ENCODE measurements at regions not wholly inside any gene's neighbourhood (a gene's known extent, or its start where the extent isn't known, plus 50 kb on each side); places are given as distances from the start of the nearest gene placed in this dataset.

DNA sequence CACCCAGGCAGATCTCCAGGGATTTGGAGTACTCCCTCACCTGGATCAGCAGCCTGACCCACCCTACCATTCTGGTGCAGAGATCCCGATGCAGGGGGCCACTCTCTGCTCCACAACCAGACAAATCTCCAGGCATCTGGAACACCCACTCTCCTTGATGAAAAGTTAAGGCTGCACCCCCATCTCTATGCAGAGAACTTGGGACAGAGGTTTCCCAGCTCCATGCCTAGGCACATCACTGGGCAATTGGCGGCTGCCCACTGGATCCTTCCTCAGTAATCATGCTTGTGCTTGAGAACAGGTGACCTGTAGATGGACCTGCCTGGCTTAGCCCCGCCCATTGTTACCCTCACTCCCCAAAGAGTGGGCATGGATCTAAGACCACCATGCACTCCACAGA is 624.9 kb downstream of the CBLN2 start:
- TF ChIP-seq GATA2 (IDR thresholded peaks at IDR 0.05; ENCODE audit: low read depth, low read length) (no peak), GATA3 (IDR thresholded peaks at IDR 0.05; ENCODE audit: low read depth, low read length) (no peak)

DNA sequence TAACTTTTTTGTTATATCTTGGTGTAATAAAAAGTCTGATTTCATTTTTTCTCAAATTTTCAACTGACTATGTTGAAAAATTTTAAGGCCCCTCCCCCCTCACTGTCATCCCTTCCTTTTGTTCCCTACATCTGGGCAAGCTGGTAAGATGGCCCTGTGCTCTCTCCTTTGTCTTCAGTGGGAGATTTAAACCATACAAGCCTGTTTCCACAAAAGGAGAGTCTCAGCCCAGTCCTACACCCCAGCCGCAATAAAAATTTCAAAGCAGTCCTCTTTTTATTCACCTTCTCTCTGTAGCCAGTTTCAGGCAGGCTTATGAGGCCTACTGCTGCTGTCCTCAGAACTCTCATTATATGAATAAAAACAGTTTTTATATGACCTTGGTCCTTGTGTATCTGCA is 630.5 kb downstream of the CBLN2 start:
- TF ChIP-seq GATA2 (IDR thresholded peaks at IDR 0.05; ENCODE audit: low read depth, low read length) (no peak), GATA3 (IDR thresholded peaks at IDR 0.05; ENCODE audit: low read depth, low read length) (no peak)

DNA sequence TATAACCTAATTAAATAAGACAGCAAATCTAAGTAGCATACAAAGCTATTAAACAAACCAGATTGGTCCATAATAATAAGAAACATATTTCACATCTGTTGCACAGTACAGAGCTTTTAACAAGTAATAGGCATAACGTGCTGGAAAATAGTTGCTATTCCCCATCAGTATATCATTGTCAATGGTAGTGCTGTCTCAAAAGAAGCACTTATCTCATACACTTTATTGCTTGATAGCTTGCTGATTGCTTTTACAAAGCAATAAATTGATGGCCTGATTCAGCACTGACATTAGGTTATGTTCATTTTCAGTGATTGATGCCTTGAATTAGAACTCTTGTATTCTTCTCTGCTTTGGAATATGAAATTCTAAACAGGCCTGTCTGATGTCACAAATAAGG is 641.7 kb downstream of the CBLN2 start:
- peak; percentile 89 for TF ChIP-seq GATA3 (IDR thresholded peaks at IDR 0.05; ENCODE audit: low read depth, low read length)
- TF ChIP-seq GATA2 (IDR thresholded peaks at IDR 0.05; ENCODE audit: low read depth, low read length), result peak; percentile 70

DNA sequence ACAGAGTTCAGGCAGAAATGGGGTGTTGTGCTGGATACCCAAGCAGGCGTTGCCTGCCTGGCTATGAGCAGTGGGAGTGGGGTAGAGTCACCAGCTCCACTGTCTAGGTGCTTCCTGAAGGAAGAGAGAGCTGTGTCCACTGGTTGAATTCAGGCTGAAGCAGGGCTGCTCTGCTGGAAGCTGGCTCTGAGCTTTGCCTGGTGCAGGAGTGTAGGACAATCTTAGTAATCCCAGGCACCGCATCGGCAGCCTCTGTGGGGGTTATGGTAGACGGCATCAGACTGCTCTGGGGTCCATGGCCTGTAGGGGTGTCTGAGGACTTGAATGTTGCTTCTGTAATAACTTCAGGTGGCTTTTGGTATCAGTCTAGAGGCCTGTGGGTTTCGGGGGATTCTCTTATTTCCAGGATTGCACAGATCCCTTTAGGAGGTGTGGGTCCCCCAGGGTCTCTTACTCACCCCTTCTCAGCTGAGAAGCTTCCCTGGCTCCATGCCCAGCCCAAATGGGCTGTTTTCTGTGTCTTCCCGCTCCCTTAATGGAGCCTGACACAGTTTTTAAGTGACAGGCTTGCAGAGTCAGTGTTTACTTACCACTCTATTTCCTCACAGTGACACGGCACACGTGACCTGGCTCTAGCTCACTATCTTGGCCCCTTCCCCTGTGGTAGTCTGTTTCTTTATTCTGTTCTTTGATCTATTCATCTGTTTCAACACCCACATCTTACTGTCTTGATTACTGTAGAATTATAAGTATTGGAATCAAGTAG is 644.3 kb downstream of the CBLN2 start:
- TF ChIP-seq GATA3 (IDR thresholded peaks at IDR 0.05; ENCODE audit: low read depth, low read length), result no peak
- TF ChIP-seq GATA2 (IDR thresholded peaks at IDR 0.05; ENCODE audit: low read depth, low read length), result peak; percentile 18; the same call in 1 of the 2 replicates

DNA sequence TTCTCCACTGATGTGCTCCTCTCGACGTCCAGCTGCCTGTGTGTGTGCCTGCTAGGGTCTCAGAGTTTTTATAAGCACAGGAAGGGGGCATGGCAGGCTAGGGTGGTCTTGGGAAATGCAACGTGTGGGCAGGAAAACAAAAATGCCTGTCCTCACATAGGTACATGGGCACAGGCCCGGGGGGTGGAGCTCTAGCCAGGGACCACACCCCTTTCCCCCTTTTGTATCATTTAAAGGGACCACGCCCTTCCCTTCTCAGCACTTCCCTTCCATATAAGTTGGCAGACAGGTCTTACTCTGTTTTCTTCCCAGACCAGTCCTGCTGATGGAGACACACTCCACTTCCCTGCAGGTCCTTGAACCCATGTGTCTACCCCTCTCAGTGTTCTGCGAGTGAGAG is 645.0 kb downstream of the CBLN2 start:
- TF ChIP-seq GATA3 (IDR thresholded peaks at IDR 0.05; ENCODE audit: low read depth, low read length) (no peak), GATA2 (IDR thresholded peaks at IDR 0.05; ENCODE audit: low read depth, low read length) (no peak)

DNA sequence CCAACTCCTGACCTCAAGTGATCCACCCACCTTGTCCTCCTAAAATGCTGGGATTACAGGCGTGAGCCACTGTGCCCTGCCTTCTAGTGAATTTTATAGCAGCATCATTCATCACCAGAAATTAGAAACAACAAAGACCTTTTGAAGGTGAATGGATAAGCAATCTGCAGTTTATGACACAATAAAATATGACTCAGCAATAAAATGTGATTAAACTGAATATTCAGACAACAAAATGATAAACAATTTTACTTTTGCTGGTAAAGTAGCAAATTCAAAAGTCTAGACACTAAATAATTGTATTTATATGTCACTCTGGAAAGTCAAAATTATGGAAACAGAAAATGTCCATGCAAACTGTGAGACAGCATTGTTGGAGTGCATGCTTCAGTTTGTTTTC is 656.6 kb downstream of the CBLN2 start:
- TF ChIP-seq GATA3 (IDR thresholded peaks at IDR 0.05; ENCODE audit: low read depth, low read length) (no peak), GATA2 (IDR thresholded peaks at IDR 0.05; ENCODE audit: low read depth, low read length) (no peak)

DNA sequence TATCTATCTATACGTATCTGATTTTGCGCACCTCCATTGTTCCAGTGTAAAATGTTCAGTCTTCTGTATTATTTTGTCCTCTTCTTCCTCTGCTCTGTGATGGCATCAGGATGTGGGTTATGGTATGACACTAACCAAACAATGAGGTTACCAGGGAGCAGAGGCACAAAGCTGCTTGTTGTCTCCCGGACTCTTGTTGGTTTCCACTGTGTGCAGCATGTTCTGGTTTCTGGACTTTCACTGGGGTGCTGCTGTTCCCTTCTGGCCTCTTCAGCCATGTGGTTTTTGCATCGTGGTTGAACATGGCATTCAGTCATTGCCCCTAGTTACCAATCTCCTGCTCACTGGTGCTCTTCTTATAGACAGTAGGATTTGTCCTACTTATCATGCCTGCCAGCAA is 665.9 kb downstream of the CBLN2 start:
- TF ChIP-seq GATA2 (IDR thresholded peaks at IDR 0.05; ENCODE audit: low read depth, low read length) (no peak), GATA3 (IDR thresholded peaks at IDR 0.05; ENCODE audit: low read depth, low read length) (no peak)

DNA sequence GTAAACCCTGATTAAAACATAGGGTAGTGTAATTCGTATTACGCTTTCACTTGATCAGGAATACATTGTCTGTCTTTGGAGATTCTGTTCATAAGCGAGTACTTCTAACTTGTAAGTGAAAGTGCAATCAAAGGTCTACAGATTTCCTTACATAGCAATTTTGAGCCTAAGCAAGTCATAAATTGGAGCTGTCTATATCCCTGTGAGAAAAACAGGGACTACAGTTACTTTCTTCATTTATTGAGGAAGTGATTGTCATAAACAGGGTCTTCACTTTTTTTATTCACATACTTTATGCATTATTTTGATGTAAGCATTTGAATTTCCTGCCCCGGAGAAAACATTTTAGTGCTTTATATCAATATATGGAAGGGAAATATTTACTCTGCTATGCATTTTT is 670.4 kb downstream of the CBLN2 start:
- TF ChIP-seq GATA2 (IDR thresholded peaks at IDR 0.05; ENCODE audit: low read depth, low read length), result no peak
- no peak for TF ChIP-seq GATA3 (IDR thresholded peaks at IDR 0.05; ENCODE audit: low read depth, low read length)

DNA sequence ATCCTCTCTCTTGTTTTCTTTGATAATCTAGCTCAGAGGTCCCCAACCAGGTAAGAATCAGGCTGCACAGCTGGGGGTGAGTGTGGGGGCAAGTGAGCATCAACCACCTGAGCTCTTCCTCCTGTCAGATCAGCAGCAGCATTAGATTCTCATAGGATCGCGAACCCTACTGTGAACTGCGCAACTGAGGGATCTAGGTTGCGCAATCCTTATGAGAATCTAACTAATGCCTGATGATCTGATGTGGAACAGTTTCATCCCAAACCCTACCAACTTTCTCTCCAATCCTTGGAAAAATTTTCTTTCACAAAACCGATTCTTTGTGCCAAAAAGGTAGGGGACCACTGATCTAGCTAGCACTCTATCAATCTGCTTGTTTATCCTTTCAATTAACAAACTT is 678.3 kb downstream of the CBLN2 start:
- TF ChIP-seq GATA3 (IDR thresholded peaks at IDR 0.05; ENCODE audit: low read depth, low read length), result no peak
- no peak for TF ChIP-seq GATA2 (IDR thresholded peaks at IDR 0.05; ENCODE audit: low read depth, low read length)

DNA sequence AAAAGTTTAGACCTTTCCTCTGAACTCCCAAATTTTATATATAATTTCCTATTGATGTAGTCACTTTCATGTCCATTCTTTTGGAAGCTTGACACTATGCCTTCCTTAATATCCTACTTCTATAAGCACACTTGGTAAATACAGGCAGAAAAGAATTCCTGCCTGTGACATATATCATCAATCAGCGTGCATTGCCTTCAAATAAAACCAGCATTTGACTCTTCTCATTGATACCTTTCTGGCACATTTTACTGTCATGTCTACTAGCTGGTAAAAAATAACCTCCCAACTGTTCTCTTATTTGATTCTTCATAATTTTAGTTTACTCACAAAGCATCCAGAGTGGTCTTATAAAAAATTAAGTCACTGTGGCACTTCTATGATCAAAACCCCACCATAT is 693.5 kb downstream of the CBLN2 start:
- TF ChIP-seq GATA3 (IDR thresholded peaks at IDR 0.05; ENCODE audit: low read depth, low read length) (no peak), GATA2 (IDR thresholded peaks at IDR 0.05; ENCODE audit: low read depth, low read length) (no peak)

DNA sequence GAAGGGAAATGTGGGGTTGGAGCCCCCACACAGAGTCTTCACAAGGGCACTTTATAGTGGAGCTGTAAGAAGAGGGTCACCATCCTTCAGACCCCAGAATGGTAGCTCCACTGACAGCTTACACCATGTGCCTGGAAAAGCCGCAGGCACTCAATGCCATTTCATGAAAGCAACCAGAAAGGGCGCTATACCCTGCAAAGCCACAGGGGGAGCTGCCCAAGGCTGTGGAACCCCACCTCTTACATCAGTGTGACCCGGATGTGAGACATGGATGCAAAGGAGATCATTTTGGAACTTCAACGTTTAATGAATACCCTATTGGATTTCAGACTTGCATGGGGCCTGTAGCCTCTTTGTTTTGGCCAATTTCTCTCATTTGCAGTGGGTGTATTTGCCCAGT is 694.7 kb downstream of the CBLN2 start:
- TF ChIP-seq GATA3 (IDR thresholded peaks at IDR 0.05; ENCODE audit: low read depth, low read length) (no peak), GATA2 (IDR thresholded peaks at IDR 0.05; ENCODE audit: low read depth, low read length) (no peak)

DNA sequence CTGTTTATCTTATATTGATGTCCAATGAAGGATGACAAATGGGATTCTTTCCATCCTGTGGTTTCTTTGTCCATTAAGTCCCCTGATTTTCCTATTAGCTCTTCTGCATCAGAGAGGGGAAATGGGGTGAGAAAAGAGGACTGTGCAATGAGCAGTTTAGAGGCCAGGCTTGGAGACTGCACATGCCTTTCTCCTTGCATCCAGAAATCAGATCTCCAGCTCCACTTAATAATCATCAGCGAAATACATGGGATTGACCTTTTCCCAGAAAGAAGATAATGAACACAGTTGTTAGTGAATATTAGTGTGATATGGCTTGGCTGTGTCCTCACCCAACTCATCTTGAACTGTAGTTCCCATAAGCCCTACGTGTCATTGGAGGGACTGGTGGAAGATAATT is 697.4 kb downstream of the CBLN2 start:
- TF ChIP-seq GATA2 (IDR thresholded peaks at IDR 0.05; ENCODE audit: low read depth, low read length) (no peak), GATA3 (IDR thresholded peaks at IDR 0.05; ENCODE audit: low read depth, low read length) (no peak)

DNA sequence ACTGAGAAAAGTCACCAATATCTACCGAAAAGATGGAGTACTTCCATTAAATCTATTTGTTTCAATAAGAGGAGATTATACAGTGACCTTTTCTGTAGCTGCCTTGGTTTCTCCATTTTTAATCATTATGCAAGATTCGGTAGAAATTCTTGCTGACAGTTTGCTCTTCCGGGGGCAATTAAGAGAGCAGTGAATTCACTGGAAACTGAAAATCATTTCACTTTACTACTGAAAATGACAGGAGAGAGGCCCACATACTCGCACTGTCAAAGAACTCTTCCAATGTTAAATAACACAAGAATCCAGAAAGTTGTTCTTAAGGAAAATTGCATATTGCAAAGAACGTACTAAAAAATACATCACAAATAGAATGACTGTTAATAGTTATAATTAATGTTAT is 699.3 kb downstream of the CBLN2 start:
- TF ChIP-seq GATA2 (IDR thresholded peaks at IDR 0.05; ENCODE audit: low read depth, low read length) (no peak), GATA3 (IDR thresholded peaks at IDR 0.05; ENCODE audit: low read depth, low read length) (no peak)

DNA sequence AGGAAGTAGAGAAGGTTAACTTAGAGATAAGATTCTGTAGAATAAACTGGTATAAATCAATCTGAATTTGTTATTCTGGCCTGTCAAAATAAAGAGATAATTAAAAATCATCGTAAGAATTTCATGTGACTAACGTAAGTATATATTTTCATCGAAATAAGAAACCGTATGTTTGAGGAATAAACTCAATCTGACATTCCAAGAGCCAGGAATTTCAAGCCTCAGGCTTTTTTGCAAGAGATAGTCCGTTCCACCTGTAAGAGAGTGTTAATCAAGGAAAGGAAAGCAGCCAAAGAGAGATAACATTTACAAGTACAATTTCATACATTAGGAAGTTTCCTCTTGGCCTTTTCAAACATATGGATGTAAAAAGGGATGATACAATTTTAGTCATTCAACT is 701.5 kb downstream of the CBLN2 start:
- TF ChIP-seq GATA2 (IDR thresholded peaks at IDR 0.05; ENCODE audit: low read depth, low read length) (no peak), GATA3 (IDR thresholded peaks at IDR 0.05; ENCODE audit: low read depth, low read length) (no peak)

DNA sequence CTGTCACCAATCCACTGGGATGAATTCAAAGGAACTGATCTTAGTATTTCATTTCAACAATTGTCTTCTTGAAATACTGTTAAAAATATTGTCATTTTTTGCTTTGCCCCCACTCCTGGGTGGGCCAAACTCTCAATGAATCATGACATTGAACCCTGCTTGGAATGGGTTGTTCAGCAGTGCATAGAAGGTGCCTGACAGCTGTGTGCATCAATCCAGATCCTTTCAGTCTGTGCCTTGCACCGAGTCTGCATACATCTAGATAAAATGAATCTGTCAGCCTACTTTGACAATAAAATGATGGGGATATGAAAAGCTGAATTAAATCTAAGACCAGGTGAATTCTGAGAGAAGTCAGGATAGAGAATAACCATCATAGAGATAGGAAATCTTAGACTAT is 706.6 kb downstream of the CBLN2 start:
- TF ChIP-seq GATA2 (IDR thresholded peaks at IDR 0.05; ENCODE audit: low read depth, low read length) (no peak), GATA3 (IDR thresholded peaks at IDR 0.05; ENCODE audit: low read depth, low read length) (no peak)
